Posterior vena cava (tissue), 2 donors: ENCODE measurements at regions not wholly inside any gene's neighbourhood (a gene's known extent, or its start where the extent isn't known, plus 50 kb on each side); places are given as distances from the start of the nearest gene placed in this dataset.
"Not testable (repeated sequence)": the region's sequence is repeated elsewhere in the genome, so short reads cannot be mapped to it uniquely, and the experiment has no call there.

Experiments used
- DNase-seq: peaks from one replicate; pipeline ENCODE4 v3.0.0-alpha.2; 2020; ENCODE audit warnings: low spot score
- intact Hi-C, 2 donors: fragments of 100-400 bp; cut with DNase I; formaldehyde crosslinking; loops; one replicate each; pipeline versions ENCODE4 v1.14.1 to v1.14.2; 2022 to 2023
- donor health status: DM: yes; HTN: yes; CAD: no.
- donor health status: DM: yes; HTN: yes; CAD: no.

DNA sequence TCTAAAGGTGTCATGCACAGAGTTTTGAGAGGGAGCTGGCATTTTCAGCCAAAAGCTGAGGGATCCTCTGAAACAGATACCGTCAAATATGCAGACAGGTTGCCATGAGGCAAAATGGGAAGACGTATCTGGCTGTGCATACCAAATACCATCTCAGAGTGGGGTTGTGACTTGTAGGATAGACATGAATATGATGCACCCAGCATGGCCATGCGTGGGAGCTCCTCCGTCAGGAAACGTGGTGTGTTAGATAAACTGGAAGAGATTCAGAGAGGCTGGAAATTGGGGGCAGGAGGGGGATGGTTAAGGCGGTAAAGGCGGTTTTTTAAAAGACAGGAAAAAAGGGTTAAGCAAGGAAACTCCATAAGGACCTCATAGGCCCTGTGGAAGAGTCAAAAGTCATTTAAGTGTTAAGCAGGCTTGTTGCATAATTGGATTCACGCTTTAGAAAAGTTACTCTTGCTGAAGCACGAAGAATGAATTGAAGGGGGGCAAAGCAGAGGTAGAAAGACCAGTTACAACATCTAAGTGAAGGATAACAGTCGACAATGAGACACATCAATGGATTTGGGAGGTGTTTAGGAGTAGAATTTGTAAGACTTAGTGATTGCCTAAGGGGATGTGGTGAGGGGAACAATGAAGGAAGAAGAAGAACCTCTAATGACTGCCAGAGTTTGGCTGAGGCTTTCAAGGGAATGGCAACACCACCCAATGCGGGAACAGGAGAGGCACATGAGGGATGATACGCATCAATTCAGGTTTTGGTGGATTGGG, 139.6 kb upstream of the CTAGE1 start:
- intact Hi-C loops: no loop called here
- DNase-seq: no peak

DNA sequence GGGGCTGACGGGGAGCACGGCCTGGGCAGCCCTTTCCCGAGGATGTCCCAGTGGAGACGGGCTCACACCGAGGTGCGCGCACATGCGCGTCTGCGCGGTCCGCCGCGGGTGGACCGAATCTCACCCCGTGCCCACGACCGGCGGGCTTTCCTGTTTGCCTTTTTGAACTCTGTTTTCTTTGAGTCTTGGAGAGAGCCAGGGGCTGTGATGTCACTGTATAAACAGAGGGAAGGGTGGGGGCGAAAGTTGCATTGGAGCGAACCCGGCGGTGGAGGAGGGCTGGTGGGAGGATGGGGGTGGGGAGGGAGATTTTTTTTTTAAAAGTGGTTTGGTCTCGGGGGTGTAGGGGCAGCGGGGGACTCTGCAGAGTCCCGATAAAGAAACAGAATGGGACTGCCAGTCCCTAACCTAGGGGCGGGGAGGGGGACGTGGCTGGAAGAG, 141.2 kb upstream of the CTAGE1 start:
- DNase-seq: peak; percentile 82

DNA sequence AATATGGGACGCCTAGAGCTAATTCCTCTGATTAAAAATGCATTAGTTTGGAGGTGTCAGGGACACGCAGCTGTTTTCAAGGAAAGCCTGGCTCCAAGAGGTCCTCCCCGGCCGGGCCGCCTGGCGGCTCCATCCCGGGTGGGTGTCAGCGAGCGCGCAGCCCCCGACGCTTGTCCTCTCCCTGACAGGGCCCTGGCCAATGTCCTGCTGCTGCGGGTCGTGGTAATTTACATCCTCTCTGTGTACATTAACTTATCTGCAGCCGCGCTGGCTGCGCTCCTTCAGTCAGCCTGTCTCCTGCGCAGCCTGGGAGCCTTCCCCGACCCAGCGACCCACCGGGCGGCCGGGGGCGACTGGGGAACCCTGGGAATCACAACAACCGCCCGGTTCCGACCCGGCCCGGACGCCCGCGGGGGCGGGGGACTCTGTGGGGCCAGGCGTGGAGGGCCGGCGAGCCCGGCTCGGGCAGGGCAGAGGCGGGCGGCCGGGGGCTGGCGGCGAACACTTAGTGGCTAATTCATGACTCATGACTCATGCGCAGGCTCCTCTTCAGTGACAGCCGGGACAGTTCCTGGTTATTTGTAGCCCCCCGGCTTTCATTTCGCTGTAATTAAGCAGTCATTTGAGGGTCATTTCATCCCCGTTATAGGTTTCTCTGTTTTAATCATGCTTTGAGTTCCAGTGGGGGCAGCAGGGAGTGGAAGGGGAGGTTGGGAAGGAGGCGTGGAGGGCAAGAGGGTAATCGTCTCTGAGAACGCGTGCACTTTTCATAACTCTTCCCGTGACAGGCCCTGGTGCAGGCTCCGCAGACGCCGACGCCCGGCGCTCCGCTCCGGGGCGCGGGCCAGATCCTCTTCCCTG, 141.9 kb upstream of the CTAGE1 start:
- intact Hi-C loops: loop anchor here (5.0 to 10.0 kb wide), 4 partner anchors 92 to 395 kb away; partner anchors contain the start of gene GATA6 (in 1 of the 2)
- peak; percentile 92 for DNase-seq

More for the DNA sequence above, 141.2 kb upstream of the CTAGE1 start:
- intact Hi-C loops: no loop called here

DNA sequence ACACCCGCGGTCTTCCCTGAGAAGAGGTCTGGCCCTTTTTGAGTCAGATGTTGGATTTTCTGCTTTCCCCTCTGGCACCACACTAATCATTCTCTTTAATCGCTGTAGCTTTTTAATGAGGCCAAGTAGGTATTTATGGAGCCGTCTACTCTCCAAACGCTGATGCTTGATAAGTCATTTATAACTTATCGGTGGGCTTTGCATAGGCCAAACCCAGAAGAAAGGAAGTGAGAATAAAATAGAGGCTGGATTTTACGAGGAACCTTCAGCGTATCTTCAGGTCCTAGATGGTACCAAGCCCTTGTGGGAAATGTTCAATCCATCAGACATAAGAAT, 142.5 kb upstream of the CTAGE1 start:
- no peak for DNase-seq
- intact Hi-C loops: loop anchor here (5.0 to 10.0 kb wide), 4 partner anchors 93 to 395 kb away; partner anchors contain the start of gene GATA6 (in 1 of the 2)

DNA sequence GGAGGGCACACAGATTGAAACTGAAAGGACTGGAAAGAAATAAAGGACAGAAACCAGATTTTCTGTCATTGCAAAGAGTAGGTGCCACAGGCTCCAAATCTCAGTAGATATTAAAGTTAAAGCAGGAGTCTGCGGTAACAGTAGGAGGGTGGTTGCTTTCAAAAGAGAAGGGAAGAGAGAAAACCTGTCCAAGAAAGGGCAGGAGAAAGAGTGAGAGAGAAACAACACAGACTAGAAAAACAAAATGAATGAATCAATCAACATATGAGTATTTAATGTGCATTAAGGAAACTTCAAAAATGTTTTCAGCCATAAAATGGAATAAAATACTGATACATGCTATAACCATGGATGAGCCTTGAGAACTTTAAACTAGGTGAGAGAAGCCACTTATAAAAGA, 143.1 kb upstream of the CTAGE1 start:
- intact Hi-C loops: loop anchor here (5.0 to 10.0 kb wide), 4 partner anchors 93 to 396 kb away; partner anchors contain the start of gene GATA6 (in 1 of the 2)
- DNase-seq: no peak

DNA sequence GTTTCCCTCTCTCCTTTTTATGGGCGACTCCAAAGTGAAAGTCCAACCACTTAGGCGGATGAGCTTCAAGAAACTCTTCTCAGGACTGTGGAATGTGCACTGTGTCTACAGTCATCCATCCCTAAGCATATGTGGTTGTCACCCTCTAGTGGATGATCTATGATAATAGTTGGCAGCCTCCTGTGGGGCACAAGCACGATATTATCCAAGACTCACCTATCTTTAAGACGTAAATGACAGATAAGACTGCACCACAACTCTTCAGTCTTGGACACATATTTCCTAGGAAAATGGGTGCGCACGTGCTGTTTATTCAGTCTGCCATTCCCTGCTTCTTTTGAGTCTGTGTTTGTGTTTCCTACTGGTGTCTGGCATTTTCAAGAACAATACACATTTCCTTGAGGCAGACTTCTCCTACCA, 145.5 kb upstream of the CTAGE1 start:
- DNase-seq: no peak
- intact Hi-C loops: loop anchor here (5.0 to 10.0 kb wide), 4 partner anchors 96 to 398 kb away; partner anchors contain the start of gene GATA6 (in 1 of the 2)

DNA sequence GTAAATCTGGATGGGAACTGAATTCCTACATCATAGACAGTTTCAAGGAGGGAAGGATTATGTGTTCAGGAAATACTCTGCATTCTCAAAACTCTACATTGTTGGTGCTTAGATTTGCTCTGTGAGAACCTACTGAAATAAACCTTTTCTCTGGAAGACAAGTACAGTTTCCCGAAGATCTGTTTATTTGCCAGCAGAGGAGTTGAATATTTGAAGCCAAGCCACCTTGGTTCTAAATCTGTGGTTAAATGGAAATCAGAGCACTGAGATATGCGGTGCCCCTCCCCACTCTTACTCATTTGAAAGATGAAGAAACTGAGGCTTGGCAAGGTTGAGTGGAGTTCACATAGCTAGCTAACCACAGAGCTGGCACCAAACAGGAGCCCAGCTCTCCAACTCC, 146.3 kb upstream of the CTAGE1 start:
- intact Hi-C loops: loop anchor here (5.0 to 10.0 kb wide), 4 partner anchors 97 to 399 kb away; partner anchors contain the start of gene GATA6 (in 1 of the 2)
- no peak for DNase-seq

DNA sequence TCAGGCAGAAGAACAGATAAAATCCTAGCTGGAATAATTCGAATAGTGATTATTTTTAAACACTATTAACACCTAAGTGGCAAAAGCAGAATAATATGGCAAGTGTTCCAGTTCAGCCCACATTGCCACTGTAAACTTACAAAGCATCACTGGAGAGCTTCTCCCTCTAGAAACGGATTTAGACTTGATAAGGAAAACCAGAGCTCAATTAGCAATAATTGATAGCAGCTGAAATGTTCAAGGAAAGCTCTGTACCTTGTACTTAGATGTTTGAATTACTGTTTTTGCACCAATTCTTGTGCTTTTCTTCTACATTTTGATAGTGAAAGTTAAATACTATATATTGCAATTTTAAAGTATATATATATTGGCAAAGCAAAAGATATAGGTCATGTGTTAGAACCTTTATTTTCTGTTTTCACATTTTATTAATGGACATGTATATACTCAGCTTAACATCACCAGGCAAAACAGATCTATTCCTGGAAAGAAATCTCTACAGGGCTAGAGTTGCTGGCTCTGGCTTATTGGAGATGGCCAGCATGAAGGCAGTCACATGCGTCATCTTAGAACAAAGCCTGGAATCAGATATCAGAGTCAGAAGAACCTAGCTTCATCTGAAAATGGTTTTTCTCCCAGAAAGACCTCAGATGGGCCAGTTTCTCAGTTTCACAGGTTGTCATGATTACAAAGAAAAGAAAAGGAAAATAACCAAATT, 149.1 kb upstream of the CTAGE1 start:
- no peak for DNase-seq
- intact Hi-C loops: loop anchor here (10.0 kb wide), 2 partner anchors 222 to 402 kb away; partner anchors contain the start of gene GATA6 (in 1 of the 2)

DNA sequence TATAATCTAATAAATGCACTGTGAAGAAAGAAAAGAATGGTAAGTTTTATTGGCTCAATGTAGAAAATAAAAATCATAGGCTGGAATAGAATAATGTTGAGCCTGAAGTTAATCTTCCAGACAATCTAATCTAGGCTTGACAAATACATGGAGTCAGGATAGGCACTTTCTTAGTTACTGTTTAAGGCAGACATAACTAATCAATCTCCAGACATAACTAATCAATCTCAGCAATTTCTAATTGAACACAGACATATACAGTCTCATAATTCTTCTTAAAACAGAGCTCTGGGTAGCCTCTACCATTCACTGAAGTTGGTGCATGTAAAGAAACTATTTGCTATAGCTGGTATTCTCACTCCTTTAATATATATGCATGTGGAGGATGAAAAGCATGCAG, 150.1 kb upstream of the CTAGE1 start:
- intact Hi-C loops: loop anchor here (10.0 kb wide), 2 partner anchors 223 to 403 kb away; partner anchors contain the start of gene GATA6 (in 1 of the 2)
- DNase-seq: no peak

DNA sequence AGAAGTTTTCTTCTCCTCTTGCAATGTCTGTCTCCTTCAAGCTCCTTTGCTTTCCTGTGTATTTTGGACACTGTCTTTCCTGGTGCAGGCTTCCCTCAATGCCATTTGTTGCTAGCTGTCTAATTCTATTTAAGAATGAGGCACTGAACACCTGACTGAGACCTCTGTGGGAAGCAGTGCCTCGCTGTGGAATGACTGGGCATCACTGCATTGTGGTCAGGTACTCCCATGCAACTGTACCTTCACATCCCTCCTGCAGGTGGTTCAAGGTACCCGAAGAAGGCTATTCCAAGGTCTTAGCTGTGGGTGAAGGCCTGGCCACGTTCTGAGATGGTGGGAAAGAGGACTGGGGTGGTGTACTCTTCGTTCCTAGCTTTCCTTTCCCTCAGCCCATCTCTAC, 152.8 kb upstream of the CTAGE1 start:
- intact Hi-C loops: no loop called here
- DNase-seq: no peak

DNA sequence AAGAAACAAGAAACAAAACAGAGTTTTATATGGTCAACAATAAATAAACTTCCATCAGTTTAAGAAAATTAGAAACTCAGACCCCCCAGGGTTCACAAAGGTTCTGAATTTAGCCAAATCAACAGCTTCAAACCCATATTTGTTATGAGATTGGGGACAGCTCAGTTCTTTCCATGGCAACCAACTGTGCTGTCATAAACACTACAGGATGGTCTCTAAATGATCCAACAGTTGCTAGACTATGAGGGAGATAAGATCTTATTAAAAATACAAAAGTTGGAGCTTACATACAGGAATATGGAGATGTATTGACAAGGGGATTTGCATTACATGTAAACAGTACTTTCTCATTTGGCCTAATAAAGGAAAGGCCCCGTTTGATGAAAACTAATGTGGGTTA, 154.6 kb upstream of the CTAGE1 start:
- no peak for DNase-seq
- intact Hi-C loops: no loop called here

DNA sequence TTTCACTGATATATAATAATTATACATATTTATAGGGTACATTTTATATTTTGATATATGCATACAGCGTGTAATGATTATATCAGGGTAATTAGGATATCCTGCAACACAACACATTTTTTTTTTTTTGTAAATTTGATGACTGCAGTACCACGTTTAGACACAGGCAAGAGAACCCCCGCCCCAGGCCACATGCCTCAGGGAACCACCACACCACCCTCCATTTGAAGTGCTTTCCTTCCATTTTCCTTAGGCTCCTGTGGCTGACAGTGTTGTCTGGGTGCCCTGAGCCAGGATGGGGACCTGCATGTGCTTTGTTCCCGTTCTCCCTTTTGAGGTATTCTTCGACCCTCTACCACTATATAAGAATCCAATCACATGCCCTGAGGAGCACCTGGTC, 161.6 kb upstream of the CTAGE1 start:
- no peak for DNase-seq

DNA sequence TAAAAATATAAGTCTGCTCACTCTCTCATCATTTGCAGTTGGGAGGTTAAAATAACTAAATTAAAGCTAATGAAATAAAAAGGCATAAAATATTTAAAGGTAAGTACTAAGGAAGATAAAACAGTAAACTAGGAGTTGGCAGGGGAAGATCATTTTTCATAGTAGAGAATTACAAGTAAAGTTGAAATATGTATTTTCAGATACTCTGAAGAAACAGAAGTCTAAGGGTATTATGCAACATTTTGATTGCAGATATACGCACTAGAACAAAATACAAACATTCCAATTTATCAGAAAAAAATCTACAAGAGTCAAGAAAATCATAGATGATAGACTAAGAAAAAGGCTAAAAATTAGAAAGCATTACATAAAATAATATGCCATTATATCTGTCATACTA, 167.6 kb upstream of the CTAGE1 start:
- intact Hi-C loops: no loop called here

More for the DNA sequence above, 161.6 kb upstream of the CTAGE1 start:
- intact Hi-C loops: no loop called here

DNA sequence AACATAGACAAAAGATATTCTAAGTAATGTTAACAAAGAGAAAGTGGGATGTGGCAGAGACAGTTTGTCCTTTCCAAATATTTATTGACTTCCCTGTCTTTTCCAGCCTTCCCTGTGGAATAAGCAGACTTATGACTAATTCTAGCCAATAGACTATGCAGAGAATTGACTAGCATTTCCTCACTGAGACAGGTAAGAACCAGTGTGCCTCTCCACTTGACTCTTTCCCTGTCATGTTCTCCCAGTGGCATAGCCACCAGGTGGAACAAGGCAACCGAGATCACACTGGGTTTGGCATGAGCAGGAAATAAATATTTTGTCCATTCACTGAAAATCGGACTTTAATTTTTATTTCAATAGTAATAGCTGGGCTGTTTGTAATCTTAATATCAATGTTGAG, 168.1 kb upstream of the CTAGE1 start:
- intact Hi-C loops: no loop called here
- DNase-seq: no peak

More for the DNA sequence above, 167.6 kb upstream of the CTAGE1 start:
- no peak for DNase-seq

DNA sequence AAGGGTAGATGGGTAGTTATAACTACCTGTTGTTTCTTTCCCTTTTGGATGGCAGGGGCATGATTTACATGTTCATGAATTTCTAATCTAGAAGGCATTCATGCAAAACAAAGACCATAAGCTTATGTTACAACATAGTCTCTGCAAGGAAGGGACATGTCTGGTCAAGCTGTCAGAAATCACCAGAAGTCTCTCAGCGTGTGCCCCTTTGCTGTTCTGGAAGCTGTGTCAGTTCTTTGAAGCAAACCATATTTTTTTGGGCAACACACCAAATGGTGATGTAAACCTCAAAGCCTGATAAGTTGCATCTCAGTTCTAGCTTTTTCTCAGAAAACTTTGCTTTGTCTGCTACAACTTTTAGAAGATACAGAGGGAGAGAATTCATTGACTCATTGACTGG, 173.5 kb upstream of the CTAGE1 start:
- intact Hi-C loops: no loop called here
- DNase-seq: no peak

DNA sequence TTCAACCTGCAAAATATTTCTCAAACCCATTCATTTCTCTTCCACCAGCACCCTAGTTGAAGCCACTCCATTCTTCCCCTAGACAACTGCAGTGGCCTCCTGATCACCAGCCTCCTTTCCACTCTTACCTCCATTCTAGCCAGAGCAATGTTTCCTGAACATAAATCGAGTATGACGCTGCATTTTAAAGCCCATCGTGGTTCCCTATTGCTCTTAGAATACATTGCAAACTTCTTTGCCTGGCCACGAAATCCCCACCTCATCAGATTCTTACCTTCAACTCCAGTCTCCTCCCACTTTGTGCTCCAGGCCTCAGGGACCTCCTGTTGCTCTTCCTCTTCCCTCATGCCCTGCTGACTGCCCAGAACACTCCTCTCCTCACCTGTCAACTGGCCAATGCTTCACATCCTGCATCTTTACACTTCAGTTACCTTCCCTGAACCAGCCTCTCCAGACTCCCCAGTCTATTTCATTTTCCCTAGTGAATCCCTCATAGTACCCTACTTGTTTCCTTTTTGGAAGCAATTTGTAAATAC, 176.5 kb upstream of the CTAGE1 start:
- no peak for DNase-seq
- intact Hi-C loops: no loop called here

DNA sequence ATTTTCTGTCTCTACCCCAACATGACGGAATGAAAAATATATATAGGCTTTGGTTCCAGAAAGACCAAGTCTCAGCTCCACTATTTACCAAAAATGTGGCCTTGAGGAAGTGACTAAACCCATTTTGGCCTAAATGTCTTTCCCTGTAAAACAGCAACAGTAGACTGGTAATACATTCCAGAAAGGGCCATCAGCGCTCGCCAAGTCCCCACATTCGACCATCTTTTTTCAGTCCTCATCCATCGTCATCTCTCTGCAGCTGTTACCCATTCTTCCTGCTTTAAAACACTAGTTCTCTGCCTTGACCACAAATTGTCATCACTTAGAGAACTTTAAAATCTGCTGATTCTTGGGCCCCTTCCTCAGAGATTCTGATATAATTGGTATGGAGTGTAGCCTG, 183.8 kb upstream of the CTAGE1 start:
- intact Hi-C loops: no loop called here

DNA sequence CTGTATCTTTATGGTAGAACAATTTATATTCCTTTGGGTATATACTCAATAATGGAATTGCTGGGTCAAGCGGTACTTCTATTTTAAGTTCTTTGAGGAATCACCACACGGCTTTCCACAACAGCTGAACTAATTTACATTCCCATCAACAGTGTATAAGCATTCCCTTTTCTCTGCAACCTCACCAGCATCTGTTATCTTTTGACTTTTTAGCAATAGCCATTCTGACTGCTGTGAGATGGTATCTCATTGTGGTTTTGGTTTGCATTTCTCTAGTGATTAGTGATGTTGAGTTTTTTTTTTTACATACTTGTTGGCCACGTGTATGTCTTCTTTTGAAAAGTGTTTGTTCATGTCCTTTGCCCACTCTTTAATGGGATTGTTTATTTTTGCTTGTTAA, 184.7 kb upstream of the CTAGE1 start:
- DNase-seq, intact Hi-C loops: not testable (repeated sequence)

More for the DNA sequence above, 183.8 kb upstream of the CTAGE1 start:
- no peak for DNase-seq

DNA sequence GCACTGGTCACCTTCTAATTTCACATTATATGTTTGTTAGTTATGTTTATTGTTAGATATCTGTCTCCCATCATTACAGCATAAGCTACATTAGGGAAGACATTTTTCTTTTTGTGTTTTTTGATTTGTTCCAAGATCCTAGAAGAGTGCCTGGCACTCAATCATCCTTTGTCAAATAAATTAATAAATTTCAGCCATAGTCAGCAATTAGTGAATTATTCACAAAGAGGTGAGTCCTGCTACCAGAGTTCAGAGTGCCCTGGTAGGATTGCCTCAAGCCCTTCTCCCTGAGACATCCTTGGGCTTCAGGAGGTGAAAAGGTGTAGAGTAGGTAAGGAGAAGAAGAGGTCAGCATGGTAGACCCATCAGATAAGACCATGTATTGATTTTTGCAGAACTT, 186.2 kb upstream of the CTAGE1 start:
- intact Hi-C loops: no loop called here
- DNase-seq: no peak
